GM06990 (cell line): ENCODE measurements at regions not wholly inside any gene's neighbourhood (a gene's known extent, or its start where the extent isn't known, plus 50 kb on each side); places are given as distances from the start of the nearest gene placed in this dataset.

ENCODE experiments used
- DNase-seq: peaks from one replicate; pipeline ENCODE4 v3.0.0-alpha.2; 2011; ENCODE audit not compliant: insufficient read length; ENCODE audit errors: extremely low read depth
- H3K27me3 ChIP-seq: replicated peaks from 2 replicates; pipeline ENCODE4 v1.6.0; 2011; ENCODE audit warnings: low read length; ENCODE audit not compliant: control insufficient read depth, insufficient read depth
- H3K36me3 ChIP-seq: 2 replicates; pipeline ENCODE4 v1.5.1; 2011; ENCODE audit warnings: low read length; ENCODE audit not compliant: control insufficient read depth, insufficient read depth
- H3K4me3 ChIP-seq: replicated peaks from 2 replicates; pipeline ENCODE4 v1.5.1; 2011; ENCODE audit warnings: low read depth, mild to moderate bottlenecking, control low read depth, low read length
- TF ChIP-seq, protein P1 (sequence below): IDR thresholded peaks from 2 replicates; pipeline ENCODE4 v1.5.1; 2011; ENCODE audit warnings: low read length, control low read depth, mild to moderate bottlenecking, inconsistent platforms; ENCODE audit not compliant: insufficient read depth, poor library complexity, severe bottlenecking

DNA sequence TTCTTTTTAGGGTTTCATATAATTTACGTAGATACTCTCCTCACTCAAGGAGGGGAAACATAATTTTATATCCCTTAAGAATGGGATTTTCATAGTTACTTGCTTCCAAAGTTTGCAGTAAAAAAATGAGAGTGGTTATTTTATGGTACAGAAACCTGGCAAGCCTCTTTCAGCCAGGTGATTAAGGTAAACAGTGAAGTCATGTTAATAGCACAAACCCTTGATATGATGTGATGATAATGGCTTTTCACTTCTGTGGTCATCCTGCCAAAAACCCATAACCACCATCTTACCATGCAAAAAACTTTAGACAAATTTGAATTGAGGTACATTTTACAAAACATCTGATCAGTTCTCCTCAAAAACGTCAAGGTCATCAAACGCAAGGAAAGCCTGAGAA is 517.8 kb downstream of the SLITRK5 start:
- no peak for DNase-seq
- H3K27me3 ChIP-seq: no peaks in the 10 kb centered on the region
- TF ChIP-seq, protein P1, sequence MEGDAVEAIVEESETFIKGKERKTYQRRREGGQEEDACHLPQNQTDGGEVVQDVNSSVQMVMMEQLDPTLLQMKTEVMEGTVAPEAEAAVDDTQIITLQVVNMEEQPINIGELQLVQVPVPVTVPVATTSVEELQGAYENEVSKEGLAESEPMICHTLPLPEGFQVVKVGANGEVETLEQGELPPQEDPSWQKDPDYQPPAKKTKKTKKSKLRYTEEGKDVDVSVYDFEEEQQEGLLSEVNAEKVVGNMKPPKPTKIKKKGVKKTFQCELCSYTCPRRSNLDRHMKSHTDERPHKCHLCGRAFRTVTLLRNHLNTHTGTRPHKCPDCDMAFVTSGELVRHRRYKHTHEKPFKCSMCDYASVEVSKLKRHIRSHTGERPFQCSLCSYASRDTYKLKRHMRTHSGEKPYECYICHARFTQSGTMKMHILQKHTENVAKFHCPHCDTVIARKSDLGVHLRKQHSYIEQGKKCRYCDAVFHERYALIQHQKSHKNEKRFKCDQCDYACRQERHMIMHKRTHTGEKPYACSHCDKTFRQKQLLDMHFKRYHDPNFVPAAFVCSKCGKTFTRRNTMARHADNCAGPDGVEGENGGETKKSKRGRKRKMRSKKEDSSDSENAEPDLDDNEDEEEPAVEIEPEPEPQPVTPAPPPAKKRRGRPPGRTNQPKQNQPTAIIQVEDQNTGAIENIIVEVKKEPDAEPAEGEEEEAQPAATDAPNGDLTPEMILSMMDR: no peak
- H3K36me3 ChIP-seq: no peaks in the 10 kb centered on the region
- H3K4me3 ChIP-seq: no peak overlapping the region

DNA sequence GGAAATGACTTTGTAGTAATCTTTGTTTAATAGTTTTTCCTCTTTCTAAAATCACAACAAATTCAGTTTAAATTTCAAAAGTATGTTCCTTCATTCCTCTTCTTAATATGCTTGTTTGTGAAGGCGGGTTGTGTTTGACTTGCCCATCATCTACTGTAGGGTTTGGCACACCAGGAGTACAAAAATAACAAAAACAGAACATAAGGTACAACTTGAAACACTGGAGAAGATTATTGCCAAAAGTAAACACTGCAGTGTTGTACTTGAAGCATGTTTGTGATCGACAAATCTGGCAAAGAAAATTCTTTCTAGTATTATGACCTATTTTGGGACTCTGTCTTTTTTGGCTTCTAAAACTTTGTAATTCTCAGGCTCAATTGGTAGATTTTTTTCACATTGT is 518.6 kb downstream of the SLITRK5 start:
- no peak for DNase-seq
- no peaks in the 10 kb centered on the region for H3K36me3 ChIP-seq
- H3K27me3 ChIP-seq: no peaks in the 10 kb centered on the region
- H3K4me3 ChIP-seq: no peak overlapping the region
- TF ChIP-seq, protein P1: no peak

DNA sequence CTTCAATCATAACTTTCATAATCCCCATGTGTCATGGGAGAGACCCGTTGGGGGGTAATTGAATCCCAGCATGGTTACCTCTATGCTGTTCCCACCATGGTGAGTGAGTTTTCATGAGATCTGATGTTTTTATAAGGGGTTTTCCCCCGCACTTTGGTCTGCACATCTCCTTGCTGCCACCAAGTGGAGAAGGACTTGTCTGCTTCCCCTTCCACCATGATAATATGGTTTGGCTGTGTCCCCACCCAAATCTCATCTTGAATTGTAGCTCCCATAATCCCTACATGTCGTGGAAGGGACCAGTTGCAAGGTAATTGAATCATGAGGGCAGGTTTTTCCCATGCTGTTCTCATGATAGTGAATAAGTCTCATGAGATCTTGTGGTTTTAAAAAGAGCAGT is 524.9 kb downstream of the SLITRK5 start:
- TF ChIP-seq, protein P1: no peak
- DNase-seq: no peak
- Histone ChIP-seq H3K36me3 (no peaks in the 10 kb centered on the region), H3K27me3 (no peaks in the 10 kb centered on the region), H3K4me3 (no peak overlapping the region)

DNA sequence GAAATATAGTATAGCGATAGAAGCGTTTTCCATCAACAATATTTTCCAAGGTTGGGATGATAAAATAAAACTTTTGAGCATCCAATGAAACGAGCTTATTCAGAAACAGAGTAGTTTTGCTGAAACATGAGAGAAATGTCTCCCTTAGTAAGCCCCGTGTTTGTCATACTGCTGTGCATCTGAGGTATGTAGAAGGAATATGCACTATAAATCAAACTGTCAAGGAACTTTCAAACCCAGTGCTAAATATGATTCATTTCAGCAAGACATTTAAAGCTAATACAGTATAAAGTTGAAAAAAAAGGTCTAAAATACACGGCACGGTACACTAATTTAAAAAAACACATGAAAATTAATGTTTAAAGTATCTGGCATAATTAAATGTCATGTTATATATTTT is 546.2 kb downstream of the SLITRK5 start:
- no peak for DNase-seq
- no peak overlapping the region for H3K4me3 ChIP-seq
- no peaks in the 10 kb centered on the region for H3K36me3 ChIP-seq
- TF ChIP-seq, protein P1: no peak
- no peaks in the 10 kb centered on the region for H3K27me3 ChIP-seq

DNA sequence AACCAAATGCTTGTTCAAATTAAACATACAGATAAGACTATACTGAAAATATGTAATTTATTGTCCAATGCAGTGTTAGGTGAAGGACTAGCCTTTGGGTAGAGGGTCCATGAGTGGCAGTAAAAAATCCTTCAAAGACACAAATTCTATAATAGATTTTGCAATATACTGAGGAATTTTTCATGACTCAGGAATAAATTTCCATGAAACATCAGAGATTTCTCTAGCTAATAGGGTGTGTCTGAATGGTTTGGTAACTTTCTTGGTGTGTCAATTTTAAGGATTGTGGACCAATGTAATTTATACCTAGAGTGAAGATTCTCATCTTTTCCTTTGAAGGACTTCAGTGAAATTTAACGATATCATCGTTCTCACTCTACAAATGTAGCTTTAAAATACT is 546.7 kb downstream of the SLITRK5 start:
- DNase-seq: no peak
- TF ChIP-seq, protein P1: no peak
- Histone ChIP-seq H3K27me3 (no peaks in the 10 kb centered on the region), H3K36me3 (no peaks in the 10 kb centered on the region), H3K4me3 (no peak overlapping the region)

DNA sequence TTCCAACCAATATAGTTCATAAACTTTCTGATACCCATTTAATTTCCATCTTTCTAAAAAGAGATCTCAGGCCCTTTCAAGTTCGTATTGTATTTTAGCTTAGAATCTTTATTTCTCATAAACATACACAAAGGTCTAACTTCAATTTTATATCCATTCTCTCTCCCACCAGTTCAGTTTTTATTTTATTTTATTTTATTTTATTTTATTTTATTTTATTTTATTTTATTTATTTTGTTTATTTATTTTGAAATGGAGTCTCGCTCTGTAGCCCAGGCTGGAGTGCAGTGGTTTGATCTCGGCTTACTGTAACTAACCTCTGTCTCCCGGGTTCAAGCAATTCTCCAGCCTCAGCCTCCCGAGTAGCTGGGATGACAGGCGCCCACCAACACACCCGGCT is 552.8 kb downstream of the SLITRK5 start:
- Histone ChIP-seq H3K4me3 (no peak overlapping the region), H3K27me3 (no peaks in the 10 kb centered on the region), H3K36me3 (no peaks in the 10 kb centered on the region)
- TF ChIP-seq, protein P1: no peak
- no peak for DNase-seq
